IMR-90 (cell line): ENCODE measurements at regions not wholly inside any gene's neighbourhood (a gene's known extent, or its start where the extent isn't known, plus 50 kb on each side); places are given as distances from the start of the nearest gene placed in this dataset.

ENCODE experiments used
- ATAC-seq: fragments of 200-7000 bp; cut with Tn5 transposase; 2 replicates; pipeline ENCODE4 v1.9.1; 2020; ENCODE audit warnings: low read depth, mild to moderate bottlenecking, moderate library complexity
- BruUV-seq: library from RNA; stranded (reverse); fragments of 400-500 nt; replicated peaks from 2 replicates; lab custom pipeline; 2021; lab: Mats Ljungman, UMichigan
- CTCF ChIA-PET: fragments of 300-600 bp; formaldehyde crosslinking; extraction: SDS; loops from one replicate; lab custom pipeline; 2021; ENCODE audit warnings: antibody characterized with exemption; lab: Yijun Ruan, JAX
- POLR2A ChIA-PET: fragments of 300-600 bp; sonication (Branson Sonifier 250); formaldehyde crosslinking; loops from one replicate; lab custom pipeline; 2022; ENCODE audit warnings: antibody characterized with exemption; ENCODE audit not compliant: unreplicated experiment; lab: Charles Lee
- DNase-seq: peaks from one replicate; pipeline ENCODE4 v3.0.0; 2013
- H2AFZ ChIP-seq: replicated peaks from 2 replicates; pipeline ENCODE3; 2013; ENCODE audit warnings: low read length, mild to moderate bottlenecking; ENCODE audit not compliant: poor library complexity
- H2AK5ac ChIP-seq: 2 replicates; pipeline ENCODE4 v1.6.1; 2013; ENCODE audit warnings: low read depth, low read length, inconsistent platforms
- H2AK9ac ChIP-seq: replicated peaks from 2 replicates; pipeline ENCODE3; 2013; ENCODE audit warnings: mild to moderate bottlenecking, low read depth, low read length, moderate library complexity; ENCODE audit not compliant: poor library complexity
- H2BK120ac ChIP-seq: 2 replicates; pipeline ENCODE4 v1.6.1; 2013; ENCODE audit warnings: low read depth, low read length, inconsistent platforms
- H2BK15ac ChIP-seq: 3 replicates; pipeline ENCODE4 v1.6.1; 2013; ENCODE audit warnings: low read depth, low read length, inconsistent platforms
- H2BK20ac ChIP-seq: 2 replicates; pipeline ENCODE4 v1.6.1; 2013; ENCODE audit warnings: low read depth, mild to moderate bottlenecking, inconsistent platforms, low read length, moderate library complexity
- H2BK5ac ChIP-seq: 2 replicates; pipeline ENCODE4 v1.6.1; 2013; ENCODE audit warnings: mild to moderate bottlenecking, low read depth, low read length, inconsistent platforms; ENCODE audit not compliant: poor library complexity, severe bottlenecking
- H3K14ac ChIP-seq: replicated peaks from 2 replicates; pipeline ENCODE4 v1.6.1; 2013; ENCODE audit warnings: low read depth, low read length, inconsistent platforms
- H3K18ac ChIP-seq: 2 replicates; pipeline ENCODE4 v1.6.1; 2013; ENCODE audit warnings: low read depth, low read length, control low read depth
- H3K23ac ChIP-seq: 2 replicates; pipeline ENCODE4 v1.6.1; 2013; ENCODE audit warnings: low read depth, low read length, inconsistent platforms
- H3K27ac ChIP-seq: 2 replicates; pipeline ENCODE4 v1.5.1; 2013; ENCODE audit warnings: mild to moderate bottlenecking, control low read depth, low read length; ENCODE audit not compliant: insufficient read depth
- H3K27me3 ChIP-seq: 2 replicates; pipeline ENCODE4 v1.6.1; 2013; ENCODE audit warnings: low read length; ENCODE audit not compliant: control insufficient read depth, insufficient read depth
- H3K36me3 ChIP-seq: 2 replicates; pipeline ENCODE4 v1.6.1; 2013; ENCODE audit warnings: low read length, mixed read lengths; ENCODE audit not compliant: control insufficient read depth, insufficient read depth
- H3K4ac ChIP-seq: 2 replicates; pipeline ENCODE4 v1.6.1; 2013; ENCODE audit warnings: low read depth, low read length, inconsistent platforms
- H3K4me1 ChIP-seq: 2 replicates; pipeline ENCODE4 v1.6.1; 2013; ENCODE audit warnings: low read length, mixed read lengths; ENCODE audit not compliant: control insufficient read depth, insufficient read depth
- H3K4me2 ChIP-seq: 2 replicates; pipeline ENCODE4 v1.6.1; 2013; ENCODE audit warnings: low read depth, mild to moderate bottlenecking, control low read depth, low read length, moderate library complexity
- H3K4me3 ChIP-seq: 2 replicates; pipeline ENCODE4 v1.5.1; 2013; ENCODE audit warnings: low read depth, mild to moderate bottlenecking, control low read depth, low read length, moderate library complexity; ENCODE audit not compliant: insufficient read depth
- H3K56ac ChIP-seq: 2 replicates; pipeline ENCODE4 v1.6.1; 2013; ENCODE audit warnings: low read length, inconsistent platforms; ENCODE audit not compliant: insufficient read depth; ENCODE audit errors: extremely low read depth
- H3K79me1 ChIP-seq, 2 experiments: 2 replicates each; pipeline ENCODE4 v1.6.1; 2013; ENCODE audit warnings: low read length in 2 of 2, inconsistent platforms in 1 of 2, low read depth in 1 of 2
- H3K9ac ChIP-seq: 2 replicates; pipeline ENCODE4 v1.6.1; 2013; ENCODE audit warnings: low read depth, low read length, control low read depth
- H3K9me1 ChIP-seq: 2 replicates; pipeline ENCODE4 v1.6.1; 2013; ENCODE audit warnings: low read length, inconsistent platforms; ENCODE audit not compliant: insufficient read depth
- H3K9me3 ChIP-seq: 2 replicates; pipeline ENCODE4 v1.6.1; 2013; ENCODE audit warnings: low read length; ENCODE audit not compliant: control insufficient read depth, insufficient read depth
- H4K20me1 ChIP-seq: 2 replicates; pipeline ENCODE4 v1.6.1; 2013; ENCODE audit warnings: low read length, inconsistent platforms; ENCODE audit not compliant: insufficient read depth
- H4K5ac ChIP-seq: 2 replicates; pipeline ENCODE4 v1.6.1; 2013; ENCODE audit warnings: mild to moderate bottlenecking, low read depth, low read length, control low read depth
- H4K8ac ChIP-seq, 2 experiments: 2 replicates each; pipeline ENCODE4 v1.6.1; 2013; ENCODE audit warnings: low read depth in 2 of 2, low read length in 2 of 2, control low read depth in 1 of 2, inconsistent platforms in 1 of 2
- H4K91ac ChIP-seq: 2 replicates; pipeline ENCODE4 v1.6.1; 2013; ENCODE audit warnings: low read depth, low read length, inconsistent platforms; ENCODE audit not compliant: insufficient read depth
- CHD1 ChIP-seq: IDR thresholded peaks from 2 replicates; pipeline ENCODE4 v1.6.1; 2012; ENCODE audit warnings: low read depth, low read length, improper control_type of control experiment
- CTCF ChIP-seq: conservative IDR thresholded peaks from 2 replicates; pipeline ENCODE4 v1.5.1; 2012; ENCODE audit warnings: mild to moderate bottlenecking, low read depth, low read length, improper control_type of control experiment
- ELK1 ChIP-seq: fragments of 150-350 bp; IDR thresholded peaks from 2 replicates; pipeline ENCODE4 v1.6.1; 2016; ENCODE audit warnings: low read depth, mild to moderate bottlenecking, low read length, moderate library complexity, borderline replicate concordance
- FOS ChIP-seq: fragments of 150-350 bp; IDR thresholded peaks from 2 replicates; pipeline ENCODE4 v1.6.1; 2016; ENCODE audit warnings: low read depth, low read length
- MAFK ChIP-seq: IDR thresholded peaks from 2 replicates; pipeline ENCODE4 v1.6.1; 2012; ENCODE audit warnings: low read depth, low read length, improper control_type of control experiment
- MAZ ChIP-seq: IDR thresholded peaks from 2 replicates; pipeline ENCODE4 v1.6.1; 2012; ENCODE audit warnings: low read depth, mild to moderate bottlenecking, low read length, improper control_type of control experiment, moderate library complexity, borderline replicate concordance
- MXI1 ChIP-seq: IDR thresholded peaks from 2 replicates; pipeline ENCODE4 v1.6.1; 2012; ENCODE audit warnings: low read depth, mild to moderate bottlenecking, low read length, moderate library complexity, borderline replicate concordance
- NFE2L2 ChIP-seq: fragments of 150-350 bp; IDR thresholded peaks from 2 replicates; pipeline ENCODE4 v1.6.1; 2016; ENCODE audit warnings: low read depth, mild to moderate bottlenecking, low read length
- POLR2A ChIP-seq: IDR thresholded peaks from 2 replicates; pipeline ENCODE4 v1.6.1; 2012; ENCODE audit warnings: mild to moderate bottlenecking, low read depth, low read length
- RCOR1 ChIP-seq: IDR thresholded peaks from 2 replicates; pipeline ENCODE4 v1.6.1; 2012; ENCODE audit warnings: mild to moderate bottlenecking, low read length, improper control_type of control experiment; ENCODE audit not compliant: insufficient replicate concordance
- RFX5 ChIP-seq: IDR thresholded peaks from 2 replicates; pipeline ENCODE4 v1.8.0; 2012; ENCODE audit warnings: low read depth, mild to moderate bottlenecking, low read length, moderate library complexity
- SMC3 ChIP-seq: fragments of 150-350 bp; IDR thresholded peaks from 2 replicates; pipeline ENCODE4 v1.6.1; 2016; ENCODE audit warnings: low read depth, mild to moderate bottlenecking, antibody characterized with exemption, low read length, moderate library complexity
- WGBS, 2 experiments: methylation state at CpG; one replicate each; pipeline versions ENCODE4 v1.1.5 to v1.1.7; 2013; ENCODE audit warnings: missing lambda C conversion rate in 2 of 2; ENCODE audit not compliant: insufficient read length in 1 of 2; ENCODE audit errors: extremely low coverage in 2 of 2; 5-methylcytosine and 5-hydroxymethylcytosine counted together
- dilution Hi-C: fragments of 300-500 bp; cut with HindIII; formaldehyde crosslinking; loops from one replicate; pipeline ENCODE4 v1.14.3; 2018; ENCODE audit warnings: low sequenced_read_pairs; ENCODE audit not compliant: unreplicated experiment
- in situ Hi-C: fragments of 300-500 bp; cut with MboI; formaldehyde crosslinking; loops from 3 replicates; pipeline ENCODE4 v1.14.3; 2019; ENCODE audit warnings: low sequenced_read_pairs, inconsistent platforms, mixed read lengths
- intact Hi-C: fragments of 100-400 bp; cut with micrococcal nuclease; formaldehyde crosslinking; loops from 2 replicates; pipeline ENCODE4 v1.10.0; 2022

- intact Hi-C loops: no loop called here
- Histone ChIP-seq H3K9me3 (no peaks in the 10 kb centered on the region), H2AFZ (no peak overlapping the region), H4K91ac (no peak overlapping the region), H3K27ac (no peak overlapping the region), H4K8ac (no peak overlapping the region), H3K56ac (no peak overlapping the region), H2BK20ac (no peak overlapping the region), H3K23ac (no peak overlapping the region), H3K79me1 (peaks cover 30 to 97% of the 10 kb centered on the region in 2 experiments), H4K5ac (no peak overlapping the region), H2AK9ac (peak overlapping the region; percentile 42), H3K27me3 (no peaks in the 10 kb centered on the region), H3K4me2 (no peak overlapping the region), H3K9me1 (peaks cover 24% of the 10 kb centered on the region), H2BK5ac (peak overlapping the region; percentile 70), H2BK15ac (no peak overlapping the region), H2BK120ac (no peak overlapping the region), H3K9ac (no peak overlapping the region), H2AK5ac (peak overlapping the region; percentile 73), H3K36me3 (peaks cover 60% of the 10 kb centered on the region), H3K4me3 (no peak overlapping the region), H4K20me1 (peaks cover 98% of the 10 kb centered on the region), H3K14ac (no peak overlapping the region), H3K18ac (no peak overlapping the region), H3K4ac (no peak overlapping the region), H3K4me1 (peaks cover 8% of the 10 kb centered on the region; the same call in 1 of the 2 replicates)
- CTCF ChIA-PET: no interaction called here
- WGBS, 2 experiments: 93% methylated on average over 3 of the region's 5 CpGs; no CpG with 5 or more reads in 1 of the 2 experiments
- POLR2A ChIA-PET: no interaction called here
- DNase-seq (no peak), ATAC-seq (no peak)
- in situ Hi-C loops: no loop called here
- dilution Hi-C loops: no loop called here
- BruUV-seq: no TSS peak
- TF ChIP-seq MXI1 (no peak), SMC3 (no peak), MAFK (no peak), CHD1 (no peak), ELK1 (no peak), POLR2A (no peak), FOS (no peak), RFX5 (no peak), RCOR1 (no peak), NFE2L2 (no peak), CTCF (no peak), MAZ (no peak)
Observed at GRCh38 chr17:77485089-77485833, 344.5 kb downstream of the SEC14L1 start.
